ENCODE measurements at regions not wholly inside any gene's neighbourhood (a gene's known extent, or its start where the extent isn't known, plus 50 kb on each side); places are given as distances from the start of the nearest gene placed in this dataset.

- DNase-seq, result peak; percentile 69
Observed at GRCh38 chr2:237271698-237272652, 142.0 kb downstream of the COL6A3 start.

All from fibroblast of skin of scalp (primary cell).